ENCODE measurements at regions not wholly inside any gene's neighbourhood (a gene's known extent, or its start where the extent isn't known, plus 50 kb on each side); places are given as distances from the start of the nearest gene placed in this dataset.
A peak's percentile ranks its signal among the peaks of the same experiment; 100 is the strongest.

- Mint-ChIP-seq H3K27me3 (ENCODE audit: unreplicated experiment) (no peaks in the 10 kb centered on the region), H3K9me3 (ENCODE audit: low read depth, unreplicated experiment) (no peaks in the 10 kb centered on the region), H3K36me3 (ENCODE audit: insufficient read depth, unreplicated experiment) (peaks cover 9% of the 10 kb centered on the region), H3K4me1 (ENCODE audit: low read depth, unreplicated experiment) (no peaks in the 10 kb centered on the region), H3K4me3 (ENCODE audit: low read depth, unreplicated experiment) (peak within 1 kb of the TSS; percentile 77), H3K27ac (ENCODE audit: unreplicated experiment) (peak within 1 kb of the TSS; percentile 91)
- CTCF ChIA-PET = no interaction called here
- intact Hi-C loops (cut with micrococcal nuclease; ENCODE audit: unreplicated experiment) = no loop called here
- TF ChIP-seq CTCF (IDR thresholded peaks at IDR 0.05; ENCODE audit: unreplicated experiment) = no peak
- no TSS peak for BruUV-seq (replicated peaks)
- peak; percentile 60 for DNase-seq
These were observed 159.8 kb upstream of the CHRNA7 start, which contains the start of gene OTUD7A for GRCh38 chr15:31870328-31871165. Gene OTUD7A (minus strand): TSS chr15:31870673.

GRCh38 chr15:31871166-31871886 lies 159.0 kb upstream of the CHRNA7 start:
- Mint-ChIP-seq H3K4me3 (ENCODE audit: low read depth, unreplicated experiment) (peak overlapping the region; percentile 77), H3K27me3 (ENCODE audit: unreplicated experiment) (no peaks in the 10 kb centered on the region), H3K9me3 (ENCODE audit: low read depth, unreplicated experiment) (no peaks in the 10 kb centered on the region), H3K27ac (ENCODE audit: unreplicated experiment) (peak overlapping the region; percentile 91), H3K4me1 (ENCODE audit: low read depth, unreplicated experiment) (no peaks in the 10 kb centered on the region), H3K36me3 (ENCODE audit: insufficient read depth, unreplicated experiment) (peaks cover 9% of the 10 kb centered on the region)
- intact Hi-C loops (cut with micrococcal nuclease; ENCODE audit: unreplicated experiment) = no loop called here
- TF ChIP-seq CTCF (IDR thresholded peaks at IDR 0.05; ENCODE audit: unreplicated experiment) = no peak
- no TSS peak for BruUV-seq (replicated peaks)
- DNase-seq = no peak
- CTCF ChIA-PET = no interaction called here

- no peak for TF ChIP-seq CTCF (IDR thresholded peaks at IDR 0.05; ENCODE audit: unreplicated experiment)
- Mint-ChIP-seq H3K36me3 (ENCODE audit: insufficient read depth, unreplicated experiment) (peaks cover 9% of the 10 kb centered on the region), H3K4me3 (ENCODE audit: low read depth, unreplicated experiment) (no peak overlapping the region), H3K9me3 (ENCODE audit: low read depth, unreplicated experiment) (no peaks in the 10 kb centered on the region), H3K27me3 (ENCODE audit: unreplicated experiment) (no peaks in the 10 kb centered on the region), H3K27ac (ENCODE audit: unreplicated experiment) (no peak overlapping the region), H3K4me1 (ENCODE audit: low read depth, unreplicated experiment) (no peaks in the 10 kb centered on the region)
- no peak for DNase-seq
- intact Hi-C loops (cut with micrococcal nuclease; ENCODE audit: unreplicated experiment) = no loop called here
- no TSS peak for BruUV-seq (replicated peaks)
- CTCF ChIA-PET = no interaction called here
These were observed 158.4 kb upstream of the CHRNA7 start for GRCh38 chr15:31871887-31872281.

- Mint-ChIP-seq H3K4me1 (ENCODE audit: low read depth, unreplicated experiment) (no peaks in the 10 kb centered on the region), H3K4me3 (ENCODE audit: low read depth, unreplicated experiment) (no peak overlapping the region), H3K36me3 (ENCODE audit: insufficient read depth, unreplicated experiment) (no peaks in the 10 kb centered on the region), H3K27me3 (ENCODE audit: unreplicated experiment) (no peaks in the 10 kb centered on the region), H3K9me3 (ENCODE audit: low read depth, unreplicated experiment) (no peaks in the 10 kb centered on the region), H3K27ac (ENCODE audit: unreplicated experiment) (no peak overlapping the region)
- no peak for DNase-seq
- CTCF ChIA-PET = no interaction called here
- intact Hi-C loops (cut with micrococcal nuclease; ENCODE audit: unreplicated experiment) = no loop called here
- no TSS peak for BruUV-seq (replicated peaks)
- no peak for TF ChIP-seq CTCF (IDR thresholded peaks at IDR 0.05; ENCODE audit: unreplicated experiment)
These were observed 143.1 kb upstream of the CHRNA7 start for GRCh38 chr15:31887246-31887645.

All from Calu3 (cell line).